Smooth muscle cell (in vitro differentiated cells): ENCODE measurements at regions not wholly inside any gene's neighbourhood (a gene's known extent, or its start where the extent isn't known, plus 50 kb on each side); places are given as distances from the start of the nearest gene placed in this dataset.

Experiments
- DNase-seq: peaks from one replicate; lab custom pipeline; 2025; ENCODE audit not compliant: unreplicated experiment; lab: John Stamatoyannopoulos, UW
- H2AFZ ChIP-seq: fragments of 200-600 bp; sonication (generic); 2 replicates; pipeline ENCODE4 v1.6.0; 2016; ENCODE audit warnings: antibody characterized with exemption, low read depth, mild to moderate bottlenecking
- H3F3A ChIP-seq: fragments of 200-600 bp; sonication (generic); 2 replicates; pipeline ENCODE4 v1.6.0; 2017; ENCODE audit warnings: antibody characterized with exemption, low read depth
- H3K27ac ChIP-seq: fragments of 200-600 bp; sonication (generic); 2 replicates; pipeline ENCODE4 v1.5.1; 2016; ENCODE audit warnings: low read depth, mild to moderate bottlenecking
- H3K27me3 ChIP-seq: fragments of 200-600 bp; sonication (generic); 2 replicates; pipeline ENCODE4 v1.6.1; 2016; ENCODE audit warnings: low read depth, mild to moderate bottlenecking
- H3K36me3 ChIP-seq: fragments of 200-600 bp; sonication (generic); 2 replicates; pipeline ENCODE4 v1.5.1; 2016; ENCODE audit warnings: low read depth
- H3K4me1 ChIP-seq: fragments of 200-600 bp; sonication (generic); 2 replicates; pipeline ENCODE4 v1.5.1; 2016; ENCODE audit warnings: low read depth
- H3K4me2 ChIP-seq: fragments of 200-600 bp; sonication (generic); 2 replicates; pipeline ENCODE4 v1.6.0; 2016; ENCODE audit warnings: mild to moderate bottlenecking
- H3K4me3 ChIP-seq: fragments of 200-600 bp; sonication (generic); 2 replicates; pipeline ENCODE4 v1.5.1; 2016; ENCODE audit warnings: mild to moderate bottlenecking
- H3K79me2 ChIP-seq: fragments of 200-600 bp; sonication (generic); 2 replicates; pipeline ENCODE4 v1.6.0; 2016; ENCODE audit warnings: low read depth, mild to moderate bottlenecking
- H3K9ac ChIP-seq: fragments of 200-600 bp; sonication (generic); 2 replicates; pipeline ENCODE4 v1.6.0; 2016; ENCODE audit warnings: low read depth
- H3K9me3 ChIP-seq: fragments of 200-600 bp; sonication (generic); replicated peaks from 2 replicates; pipeline ENCODE4 v1.5.1; 2016; ENCODE audit warnings: low read depth
- H4K20me1 ChIP-seq: fragments of 200-600 bp; sonication (generic); 2 replicates; pipeline ENCODE4 v1.6.0; 2016; ENCODE audit warnings: low read depth
- CTCF ChIP-seq: fragments of 200-600 bp; sonication (generic); IDR thresholded peaks from 2 replicates; pipeline ENCODE4 v1.5.1; 2017; ENCODE audit warnings: borderline replicate concordance, mild to moderate bottlenecking, antibody characterized with exemption; ENCODE audit not compliant: insufficient read depth, poor library complexity, severe bottlenecking
- WGBS: methylation state at CpG from one replicate; pipeline ENCODE4 v1.1.7; 2016; ENCODE audit warnings: low lambda C conversion rate; 5-methylcytosine and 5-hydroxymethylcytosine counted together

GRCh38 chr20:19077370-19078220 lies 134.8 kb upstream of the SLC24A3 start:
- H3K4me3 ChIP-seq: no peak overlapping the region
- H3K4me2 ChIP-seq: no peak overlapping the region
- no peaks in the 10 kb centered on the region for H3K79me2 ChIP-seq
- H3K27me3 ChIP-seq: peaks cover 5% of the 10 kb centered on the region
- 78% methylated on average over 5 of the region's 5 CpGs for WGBS
- TF ChIP-seq CTCF: no peak
- no peak for DNase-seq
- no peaks in the 10 kb centered on the region for H4K20me1 ChIP-seq
- no peak overlapping the region for H3K27ac ChIP-seq
- H3F3A ChIP-seq: no peaks in the 10 kb centered on the region
- no peaks in the 10 kb centered on the region for H3K9me3 ChIP-seq
- no peak overlapping the region for H3K9ac ChIP-seq
- no peaks in the 10 kb centered on the region for H3K36me3 ChIP-seq
- no peak overlapping the region for H2AFZ ChIP-seq
- no peaks in the 10 kb centered on the region for H3K4me1 ChIP-seq

- no peak for DNase-seq
- Histone ChIP-seq H3K4me1 (no peaks in the 10 kb centered on the region), H3K36me3 (no peaks in the 10 kb centered on the region), H3F3A (no peaks in the 10 kb centered on the region), H3K9ac (no peak overlapping the region), H3K4me3 (no peak overlapping the region), H4K20me1 (no peaks in the 10 kb centered on the region), H3K4me2 (no peak overlapping the region), H3K27ac (no peak overlapping the region), H3K79me2 (no peaks in the 10 kb centered on the region), H2AFZ (no peak overlapping the region), H3K27me3 (peaks cover 5% of the 10 kb centered on the region), H3K9me3 (no peaks in the 10 kb centered on the region)
- no peak for TF ChIP-seq CTCF
- 91% methylated on average over 7 of the region's 7 CpGs for WGBS
These were observed 133.7 kb upstream of the SLC24A3 start for GRCh38 chr20:19078448-19079373.

- DNase-seq: no peak
These were observed 132.7 kb upstream of the SLC24A3 start for GRCh38 chr20:19079536-19080299.

More at GRCh38 chr20:19079536-19080299, 132.7 kb upstream of the SLC24A3 start:
- Histone ChIP-seq H3K9ac (no peak overlapping the region), H3K36me3 (no peaks in the 10 kb centered on the region), H3K9me3 (no peaks in the 10 kb centered on the region), H3K27me3 (no peaks in the 10 kb centered on the region), H3K4me1 (no peaks in the 10 kb centered on the region), H3K4me2 (no peak overlapping the region), H3K4me3 (no peak overlapping the region), H3K79me2 (no peaks in the 10 kb centered on the region), H3K27ac (no peak overlapping the region), H4K20me1 (no peaks in the 10 kb centered on the region), H2AFZ (no peak overlapping the region), H3F3A (no peaks in the 10 kb centered on the region)
- no peak for TF ChIP-seq CTCF
- 89% methylated on average over 10 of the region's 10 CpGs for WGBS
